GM19455 (cell line): ENCODE measurements at regions not wholly inside any gene's neighbourhood (a gene's known extent, or its start where the extent isn't known, plus 50 kb on each side); places are given as distances from the start of the nearest gene placed in this dataset.

Source experiments
- ATAC-seq: cut with Tn5 transposase; IDR thresholded peaks from one replicate; pipeline ENCODE4 v1.9.1; 2021; ENCODE audit not compliant: unreplicated experiment

DNA sequence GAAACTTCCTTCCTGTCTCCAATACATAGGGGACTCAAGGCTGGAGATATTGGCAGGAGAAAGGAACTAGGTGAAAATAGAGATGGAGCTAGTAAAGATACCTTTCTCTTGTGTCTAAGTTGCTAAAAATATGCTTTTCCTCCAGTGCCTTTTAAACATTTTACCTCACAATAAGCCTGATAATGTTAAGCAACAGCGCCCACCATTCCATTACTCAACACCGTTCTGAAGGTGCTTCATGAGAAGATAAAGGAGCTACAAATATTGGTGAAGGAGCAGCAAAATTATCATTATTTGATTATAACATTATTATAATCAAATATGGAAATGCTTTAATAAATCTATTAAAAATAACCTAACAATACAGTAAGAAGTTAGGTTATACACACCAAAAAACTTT, 83.6 kb upstream of the BARX2 start:
- ATAC-seq: no peak

DNA sequence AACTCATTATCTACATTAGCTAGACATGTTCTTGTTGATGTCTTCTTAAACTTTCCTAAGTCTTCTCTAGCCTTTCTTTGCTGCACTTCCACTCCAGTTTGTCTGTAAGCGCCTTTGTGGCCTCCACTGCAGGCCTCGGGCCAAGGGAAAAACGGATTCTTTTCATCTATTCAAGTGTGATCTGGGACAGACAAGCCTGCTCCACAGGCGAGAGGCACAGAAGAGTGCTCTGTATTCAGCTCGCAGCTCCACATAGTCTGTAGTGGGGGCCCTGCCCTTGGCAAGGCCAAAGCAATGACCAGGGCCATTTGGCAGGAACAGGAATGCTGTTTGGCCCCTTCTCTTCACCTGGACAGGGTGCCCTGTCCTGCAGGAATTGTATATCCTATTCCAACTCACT, 84.1 kb upstream of the BARX2 start:
- ATAC-seq: no peak

DNA sequence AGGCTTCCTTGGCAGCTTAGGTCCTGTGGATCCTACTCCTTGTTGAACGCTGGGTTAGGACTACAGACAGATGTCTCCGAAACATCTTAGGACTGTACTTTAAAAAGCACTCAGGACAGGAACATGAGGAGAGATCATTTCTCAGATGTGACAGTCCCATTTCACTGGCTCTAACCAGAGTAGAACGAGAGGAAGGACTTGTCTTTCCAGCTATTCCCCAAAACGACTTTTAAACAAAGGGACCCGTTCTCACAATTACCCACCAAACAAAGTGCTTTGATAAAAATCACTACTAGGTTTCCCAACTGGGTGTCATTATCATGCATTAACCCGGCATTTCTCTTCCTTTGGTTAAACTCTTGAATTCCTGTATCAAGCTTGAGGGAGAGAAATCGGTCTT, 84.7 kb upstream of the BARX2 start:
- ATAC-seq: no peak

DNA sequence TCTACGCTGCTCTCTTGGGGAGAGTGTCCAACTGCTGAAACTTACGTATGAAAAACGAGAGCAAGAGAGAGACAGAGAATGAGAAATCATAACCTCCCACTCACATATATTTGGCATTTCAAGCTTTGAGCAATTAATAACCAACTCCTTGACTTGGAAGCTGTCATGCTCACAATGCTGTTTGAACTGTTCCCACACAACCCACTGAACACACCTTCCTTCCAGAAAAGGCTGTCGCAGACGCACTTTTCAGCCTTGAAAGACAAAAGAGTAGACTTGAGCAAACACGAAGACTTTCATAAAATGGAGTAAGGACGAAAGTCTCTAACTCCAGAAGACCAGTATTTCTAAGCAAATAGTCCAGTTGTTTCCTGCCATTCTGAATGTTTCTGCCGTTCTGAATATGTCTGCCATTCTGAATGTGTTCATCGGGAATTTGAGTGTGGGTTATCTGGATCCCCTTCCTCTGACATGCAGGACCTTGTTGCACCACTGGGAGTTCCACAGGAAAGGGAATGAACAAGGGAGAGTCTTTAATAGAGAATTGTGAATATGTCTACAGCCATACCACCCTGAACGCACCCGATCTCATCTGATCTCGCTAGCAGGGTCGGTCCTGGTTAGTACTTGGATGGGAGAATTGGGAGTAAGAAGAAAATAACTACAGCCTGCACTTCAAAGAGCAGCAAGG, 86.2 kb upstream of the BARX2 start:
- no peak for ATAC-seq

DNA sequence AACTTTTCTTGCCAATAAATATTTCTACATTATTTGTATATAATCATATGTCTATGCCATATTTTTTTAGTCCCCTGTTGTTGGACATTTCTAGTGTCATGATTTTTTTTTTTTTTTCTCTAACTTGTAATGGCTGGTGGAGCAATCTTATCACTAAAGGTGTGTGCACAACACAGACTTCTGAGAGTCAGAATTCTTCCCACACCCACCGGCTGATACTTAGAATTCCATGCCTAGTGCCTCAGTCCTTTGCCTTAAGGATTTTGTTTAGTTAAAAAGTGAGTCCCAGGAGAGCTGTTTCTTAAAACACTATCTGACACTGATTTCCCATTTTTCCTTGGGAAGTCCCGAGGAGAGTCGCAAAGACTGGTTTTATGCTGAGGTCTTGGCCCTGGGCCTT, 87.7 kb upstream of the BARX2 start:
- no peak for ATAC-seq

DNA sequence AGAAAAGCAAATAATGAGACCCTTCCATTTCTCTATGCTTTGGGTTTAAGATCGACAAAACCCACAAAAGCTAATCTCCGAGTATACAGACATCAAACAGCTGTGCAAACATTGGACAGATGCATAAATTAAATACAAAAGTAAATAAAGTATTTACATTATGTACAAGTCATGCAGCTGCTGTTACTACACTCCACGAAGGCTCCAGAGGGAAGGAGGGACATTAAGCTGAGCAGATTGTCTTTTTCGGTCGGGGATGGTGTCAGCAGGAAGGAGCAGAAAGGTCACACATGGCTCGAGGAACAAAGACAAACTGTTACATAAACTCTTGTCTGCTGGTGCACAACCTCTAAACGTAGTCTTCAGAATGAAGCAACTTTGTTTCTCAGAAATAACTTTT, 88.8 kb upstream of the BARX2 start:
- no peak for ATAC-seq

DNA sequence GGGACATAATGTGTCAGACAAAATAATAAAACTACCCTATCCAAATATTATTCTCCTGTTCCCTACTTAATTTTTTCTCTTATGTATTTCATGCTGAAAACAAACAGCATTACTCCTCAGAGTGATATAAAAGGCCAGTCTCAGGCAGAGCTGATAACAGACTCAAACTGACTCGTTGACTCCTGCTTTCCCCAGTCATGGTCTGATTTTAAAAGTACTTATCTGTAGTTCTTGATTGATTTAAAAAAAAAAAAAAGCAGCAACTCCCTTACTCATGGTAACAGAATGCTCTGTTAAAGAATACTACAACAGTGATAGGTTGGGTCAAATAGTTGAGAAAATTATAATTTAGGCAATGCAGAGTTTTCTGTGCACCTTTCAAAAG, 90.3 kb upstream of the BARX2 start:
- ATAC-seq: no peak

DNA sequence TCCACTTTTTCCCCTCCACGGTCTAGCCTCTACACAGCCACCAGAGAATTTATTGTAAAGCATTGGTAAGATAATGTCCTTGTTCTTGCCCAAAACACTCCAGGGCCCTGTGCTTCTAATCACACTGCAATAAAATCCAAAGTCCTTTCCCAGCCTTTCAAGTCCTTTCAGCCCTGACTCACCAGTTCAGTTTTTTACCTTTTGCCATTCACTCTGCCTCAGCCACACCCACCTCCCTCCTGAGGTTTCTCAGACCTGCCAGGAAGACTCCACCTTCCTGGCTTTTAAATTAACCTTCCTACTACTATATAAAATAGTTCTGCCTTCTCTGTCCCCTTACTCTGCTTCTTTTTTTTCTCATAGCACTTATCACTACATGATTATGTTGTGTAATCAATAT, 91.0 kb upstream of the ARHGAP32 start:
- no peak for ATAC-seq

DNA sequence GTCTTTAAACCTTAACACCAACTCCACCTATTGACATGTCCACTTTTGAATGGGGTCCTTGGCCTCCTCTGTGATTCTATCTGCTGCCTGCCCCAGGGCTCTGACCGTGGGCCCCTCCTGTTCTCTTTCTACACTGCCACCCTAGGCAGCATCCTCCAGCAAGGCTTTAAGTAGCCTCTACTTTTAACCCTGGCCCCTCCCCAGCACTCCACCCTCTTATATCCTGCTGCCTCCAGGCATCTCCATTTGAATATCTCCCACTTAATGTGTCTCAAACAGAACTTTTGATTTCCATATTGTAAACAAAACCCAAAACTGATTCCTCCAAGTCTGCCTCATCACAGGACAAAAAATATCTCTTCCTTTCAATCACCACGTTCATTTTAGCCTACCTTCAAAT, 90.5 kb upstream of the ARHGAP32 start:
- ATAC-seq: no peak

DNA sequence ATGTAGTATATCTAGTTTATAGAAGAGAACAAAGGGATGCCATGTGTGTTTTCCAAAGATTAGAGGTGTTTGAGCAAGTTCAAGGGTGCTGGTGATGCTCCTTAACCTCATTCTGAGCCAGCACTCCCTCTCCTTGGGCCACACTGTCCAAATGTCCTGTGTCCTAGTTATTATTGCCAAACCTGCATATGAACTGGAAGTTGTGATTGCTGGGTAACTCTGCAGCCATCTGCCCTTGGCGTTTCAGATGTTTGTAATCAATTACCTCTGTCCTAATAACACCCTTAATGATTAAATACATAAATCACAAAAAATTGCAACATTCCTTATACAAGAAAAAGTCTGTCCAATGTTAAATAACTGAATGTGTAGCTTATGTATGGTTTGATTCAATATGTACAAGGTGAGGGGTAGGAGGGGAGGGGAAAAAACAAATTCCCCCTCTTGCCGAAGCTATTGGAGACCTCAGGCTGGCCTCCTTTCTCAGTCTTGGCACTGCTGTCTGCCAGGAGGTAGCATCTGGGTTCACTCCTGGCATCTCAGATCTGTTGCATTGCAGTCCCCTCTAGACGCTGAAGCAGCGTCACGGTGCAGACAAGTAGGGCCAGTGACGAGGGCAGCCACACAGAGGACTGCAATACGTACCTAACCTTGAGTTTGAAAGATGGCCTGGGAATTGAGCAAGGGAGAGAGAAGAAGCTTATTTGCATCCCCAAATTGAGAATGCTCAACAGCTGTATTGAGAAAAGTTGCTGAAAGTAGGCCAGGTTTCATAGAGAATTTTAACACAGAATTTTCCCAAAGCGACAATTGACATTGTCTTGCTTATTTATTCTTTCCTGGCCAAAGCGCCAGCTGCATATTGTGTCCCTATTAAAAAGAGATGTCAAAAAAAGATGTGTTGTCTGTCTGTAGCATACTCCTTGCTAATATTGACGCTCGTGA, 89.6 kb upstream of the ARHGAP32 start:
- ATAC-seq: no peak

DNA sequence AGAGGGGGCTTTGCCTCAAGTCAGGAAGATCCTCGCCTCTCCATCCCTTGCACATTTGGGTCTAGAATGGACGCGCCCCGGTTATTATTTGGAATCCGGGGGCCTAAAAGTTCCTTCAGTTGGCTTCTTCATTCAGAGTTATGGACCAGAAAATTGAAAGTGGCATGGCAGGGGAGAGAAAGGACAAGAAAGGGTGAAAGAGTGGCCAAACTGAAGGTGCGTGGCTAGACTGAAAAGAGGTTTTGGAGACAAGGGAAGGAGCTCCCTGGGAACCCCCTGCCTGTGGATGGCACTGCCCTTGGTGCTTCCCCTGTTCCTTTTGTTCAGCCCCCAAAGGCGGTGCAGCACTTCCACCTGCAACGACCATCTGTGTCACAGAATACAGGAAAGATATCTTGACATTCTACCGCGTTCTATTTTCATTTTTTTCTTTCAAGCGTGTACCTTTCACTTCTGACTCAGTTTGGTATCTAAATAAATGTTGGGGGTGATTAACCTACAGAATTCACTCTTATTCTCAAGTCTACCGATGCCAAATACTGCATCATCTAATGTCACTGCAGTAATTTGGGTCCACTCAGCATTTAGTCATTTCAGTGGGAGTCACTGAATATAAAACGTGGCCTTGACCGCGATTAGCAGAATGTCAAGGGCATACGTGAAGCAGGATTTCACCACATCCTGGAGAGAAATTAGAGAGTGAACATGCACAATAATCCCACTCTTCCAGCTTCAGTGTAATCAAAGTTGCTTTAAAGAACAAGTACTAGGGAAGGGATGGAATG, 88.1 kb upstream of the ARHGAP32 start:
- ATAC-seq: no peak

DNA sequence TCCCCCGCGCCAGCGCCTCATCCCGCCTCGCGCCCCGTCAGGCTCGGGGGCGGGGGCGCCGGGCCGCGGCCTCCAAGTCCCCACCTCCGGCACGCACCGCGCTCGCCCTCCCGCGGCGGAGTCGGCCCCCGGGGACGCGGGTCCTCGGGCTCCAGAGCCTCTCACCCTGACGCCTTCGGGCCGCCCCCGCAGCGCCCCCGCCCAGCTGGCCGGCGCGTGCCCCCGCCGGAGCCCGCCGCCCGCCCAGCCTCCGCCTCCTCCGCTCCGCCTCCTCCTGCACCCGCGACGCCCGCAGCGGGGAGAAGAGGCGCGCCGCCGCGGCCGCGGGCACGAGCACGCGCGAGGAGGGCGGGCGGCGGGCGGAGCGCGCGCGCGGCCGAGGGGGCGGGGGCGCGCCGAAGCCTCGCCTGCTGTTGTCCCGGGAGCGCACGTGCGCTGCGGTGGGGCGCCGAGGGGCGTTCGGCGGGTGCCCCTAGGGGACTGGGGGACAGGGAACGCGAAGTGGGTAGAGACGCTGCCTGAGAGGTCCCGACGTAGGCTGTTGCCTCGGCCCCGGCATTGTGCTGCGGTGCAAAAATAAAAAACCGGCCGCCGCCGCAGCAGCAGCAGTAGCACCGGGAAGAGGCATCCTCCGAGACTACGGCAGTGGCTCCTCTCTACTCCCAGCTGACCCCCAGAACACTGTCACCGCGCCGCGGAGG, 87.4 kb upstream of the ARHGAP32 start:
- ATAC-seq: peak; percentile 67

DNA sequence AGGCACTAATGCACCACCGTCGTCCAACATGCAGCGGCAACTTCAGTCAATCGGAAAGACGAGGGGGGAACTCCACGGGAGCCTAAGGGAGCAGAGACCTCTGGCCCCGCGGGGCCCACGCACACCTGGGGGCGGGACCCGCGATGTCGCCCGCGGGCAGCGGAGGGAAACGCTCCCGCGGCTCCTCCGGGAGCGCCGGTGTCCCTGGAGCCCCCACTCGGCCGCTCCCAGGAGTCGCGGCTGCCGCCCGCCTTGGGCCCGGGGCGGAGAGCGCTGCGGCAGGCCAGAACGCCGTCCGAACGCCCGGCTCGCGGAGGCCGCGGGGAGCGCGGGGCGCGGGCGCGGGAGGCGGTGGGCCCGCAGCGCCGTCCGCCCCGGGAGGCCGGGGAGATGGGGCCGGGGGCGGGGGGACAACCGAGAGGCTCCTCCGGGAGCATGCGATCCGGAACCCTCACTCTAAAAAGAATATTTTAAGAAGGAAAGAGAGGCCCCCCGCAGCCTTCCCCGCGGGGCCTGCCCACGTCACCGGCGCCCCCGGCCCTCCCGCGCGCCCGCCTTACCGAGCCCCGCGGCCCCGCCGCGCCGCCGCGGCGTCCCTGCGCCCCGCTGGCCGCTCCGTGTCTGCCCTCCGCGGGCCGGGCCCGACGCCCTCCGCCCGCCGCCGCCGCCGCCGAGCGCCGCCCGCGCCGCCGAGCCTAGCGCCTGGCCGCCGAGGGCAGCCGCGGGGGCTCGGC, 86.6 kb upstream of the ARHGAP32 start:
- ATAC-seq: no peak

DNA sequence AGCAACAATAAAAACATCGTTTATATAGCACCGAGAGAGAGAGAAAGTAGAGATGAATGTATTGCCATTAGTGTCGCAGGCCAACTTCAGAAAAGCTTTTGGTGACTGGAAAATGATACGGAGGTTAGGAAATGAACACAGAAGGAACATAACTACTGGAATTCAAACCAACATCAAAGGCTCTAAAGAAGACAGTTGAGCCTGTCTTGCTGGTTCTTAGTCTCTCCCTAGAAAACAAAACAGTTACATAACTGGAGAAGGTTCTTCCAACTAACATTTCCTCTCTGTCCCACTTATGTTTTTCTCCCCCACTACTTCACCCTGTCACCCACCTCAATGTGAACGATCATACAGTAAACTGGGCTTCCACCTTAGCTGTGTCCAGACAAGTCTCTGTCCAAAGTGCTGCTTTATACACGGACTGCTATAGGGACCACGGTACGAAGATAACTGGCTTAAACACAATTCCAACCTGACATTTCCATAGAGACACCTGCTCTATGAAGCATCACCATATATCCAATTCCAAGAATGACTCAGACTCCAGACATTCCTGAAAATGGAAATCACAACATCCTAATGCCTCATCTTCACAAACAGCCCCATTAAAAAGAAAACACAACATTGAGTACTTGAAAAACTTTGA, 85.2 kb upstream of the ARHGAP32 start:
- ATAC-seq: no peak

DNA sequence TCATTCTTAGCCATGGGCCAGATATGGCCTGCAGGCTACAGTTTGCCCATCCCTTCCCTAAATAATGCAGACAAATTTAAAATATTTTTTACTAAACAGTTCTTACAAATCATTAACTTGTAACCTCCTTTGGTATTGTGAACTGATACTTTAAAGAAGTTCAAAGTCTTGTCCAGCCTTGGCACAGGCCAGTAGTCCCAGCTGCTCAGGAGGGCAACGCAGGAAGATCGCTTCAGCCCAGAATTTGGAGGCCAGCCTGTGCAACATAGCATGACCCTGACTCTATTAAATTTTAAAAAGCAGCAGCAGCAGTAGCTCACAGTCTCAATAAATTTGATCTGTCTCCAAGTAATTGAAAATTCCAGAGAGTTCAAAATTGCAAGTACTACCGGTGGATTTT, 83.7 kb upstream of the ARHGAP32 start:
- no peak for ATAC-seq

DNA sequence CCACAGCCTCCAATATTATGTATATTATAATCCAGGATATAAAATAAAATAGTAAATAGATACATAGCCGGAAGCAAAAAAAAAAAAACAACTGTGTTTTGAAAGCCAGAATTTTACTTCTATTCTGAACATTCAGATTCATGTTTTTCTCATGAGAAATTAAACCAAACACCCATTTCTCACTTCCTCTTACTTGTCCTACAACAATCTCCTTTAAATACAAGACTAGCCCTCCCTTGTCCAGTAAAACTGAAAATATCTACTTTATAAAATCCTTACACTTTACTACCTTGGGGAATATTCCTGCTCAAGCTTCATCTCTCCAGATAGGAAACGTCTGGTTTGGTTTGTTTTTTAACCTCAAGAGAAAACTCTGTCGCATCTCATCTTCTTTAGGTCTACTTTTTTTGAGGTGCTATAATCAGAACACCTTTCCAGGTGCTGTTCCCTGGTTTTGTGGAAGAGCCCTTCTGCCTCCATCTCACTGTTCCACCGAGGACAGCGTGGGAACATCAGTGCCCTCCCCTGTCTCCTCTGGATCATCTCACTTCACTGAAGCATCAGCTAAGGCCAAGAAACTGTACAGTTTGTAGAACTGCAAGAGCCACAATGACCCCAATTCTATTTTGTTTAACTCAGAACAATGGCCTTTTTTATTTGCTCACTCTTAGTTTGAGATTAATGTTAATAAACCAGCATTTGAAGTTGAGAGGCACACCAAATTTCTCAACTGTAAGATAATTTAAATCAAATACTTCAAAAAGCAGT, 82.0 kb upstream of the ARHGAP32 start:
- ATAC-seq: no peak

DNA sequence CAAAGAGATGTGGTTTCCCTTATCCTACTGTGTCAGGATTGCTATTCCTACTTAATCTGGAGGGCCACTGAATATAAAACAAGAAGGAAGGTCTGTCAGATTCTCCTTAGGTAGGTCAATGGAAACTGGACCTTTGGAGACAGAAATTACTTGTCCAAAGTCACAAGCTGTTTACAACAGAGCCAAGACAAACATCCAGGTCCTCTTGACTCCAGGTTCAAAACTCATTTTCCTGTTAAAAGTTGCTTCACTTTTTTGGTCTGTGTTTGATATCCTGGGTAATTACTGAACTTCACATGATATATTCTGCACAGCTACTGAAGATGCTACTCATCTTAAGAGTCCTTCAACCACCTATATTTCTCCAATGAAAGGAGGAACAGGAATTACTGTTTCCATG, 81.2 kb upstream of the ARHGAP32 start:
- ATAC-seq: no peak

DNA sequence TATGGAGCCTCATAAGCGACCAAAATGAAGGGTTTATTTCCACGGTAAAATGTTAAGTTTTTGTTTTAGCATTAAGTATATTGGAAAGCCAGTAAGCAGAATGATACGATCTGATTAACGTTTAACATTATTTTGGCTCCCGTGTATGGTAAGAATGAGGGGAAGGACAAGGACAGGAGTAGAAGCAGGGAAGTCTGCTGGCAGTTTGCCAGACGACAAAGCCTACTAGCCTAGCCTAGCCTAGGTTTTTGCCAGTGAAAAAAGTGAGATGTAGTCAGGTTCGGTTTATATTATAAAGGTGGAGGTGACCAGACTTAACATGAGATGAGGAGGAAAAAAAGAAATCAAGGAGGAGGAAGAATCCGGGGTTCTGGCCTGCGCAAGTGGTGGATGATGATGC, 78.9 kb upstream of the ARHGAP32 start:
- ATAC-seq: no peak

DNA sequence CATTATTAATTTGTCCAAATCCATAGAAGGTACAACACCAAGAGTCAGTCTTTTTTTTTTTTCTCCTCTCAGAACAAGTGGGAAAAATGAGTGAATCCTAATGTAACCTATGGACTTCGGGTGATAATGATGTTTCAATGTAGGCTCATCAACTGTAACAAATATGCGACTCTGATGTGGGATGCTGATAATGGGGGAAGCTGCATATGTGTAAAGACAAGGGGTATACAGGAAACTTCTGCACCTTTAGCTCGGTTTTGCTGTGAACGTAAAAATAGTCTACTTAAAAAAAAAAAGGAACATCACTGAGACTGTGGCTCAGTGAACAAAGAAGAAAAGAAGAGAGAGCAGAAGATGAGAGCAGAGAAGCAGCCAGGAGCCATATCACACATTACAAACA, 78.3 kb upstream of the ARHGAP32 start:
- no peak for ATAC-seq
